HepG2 (cell line): ENCODE measurements at regions not wholly inside any gene's neighbourhood (a gene's known extent, or its start where the extent isn't known, plus 50 kb on each side); places are given as distances from the start of the nearest gene placed in this dataset.

Experiments
- GFI1 ChIP-seq: sonication (generic); formaldehyde crosslinking; IDR thresholded peaks from 2 replicates; pipeline ENCODE4 v1.5.0; 2020; ENCODE audit warnings: missing genetic modification reagents, mild to moderate bottlenecking, borderline replicate concordance
- IRF2 ChIP-seq: IDR thresholded peaks from 2 replicates; pipeline ENCODE4 v1.6.1; 2018; ENCODE audit warnings: missing genetic modification reagents, missing compliant biosample characterization
- KMT2A ChIP-seq: sonication (generic); formaldehyde crosslinking; IDR thresholded peaks from 2 replicates; pipeline ENCODE4 v1.4.0; 2020; ENCODE audit warnings: missing genetic modification reagents
- LCORL ChIP-seq, 2 experiments: fragments of 450-650 bp in 1 of 2; sonication (generic) in 1 of 2; formaldehyde crosslinking in 1 of 2; IDR thresholded peaks; 2 replicates each; pipeline versions ENCODE4 v1.5.0 to v1.6.1; 2017 to 2020; ENCODE audit warnings: antibody characterized with exemption in 1 of 2, missing genetic modification reagents in 1 of 2
- MIER2 ChIP-seq: IDR thresholded peaks from 2 replicates; pipeline ENCODE4 v1.6.1; 2016; ENCODE audit warnings: missing biosample characterization, missing genetic modification reagents
- NR3C1 ChIP-seq: sonication (generic); formaldehyde crosslinking; IDR thresholded peaks from 2 replicates; pipeline ENCODE4 v1.4.0; 2020; ENCODE audit warnings: missing genetic modification reagents
- SKI ChIP-seq: fragments of 450-650 bp; IDR thresholded peaks from one replicate; pipeline ENCODE4 v1.6.1; 2018; ENCODE audit warnings: mild to moderate bottlenecking; ENCODE audit not compliant: partially characterized antibody
- SMAD3 ChIP-seq: sonication (generic); formaldehyde crosslinking; IDR thresholded peaks from 2 replicates; pipeline ENCODE4 v1.4.0; 2020; ENCODE audit warnings: missing genetic modification reagents
- SRSF1 ChIP-seq: fragments of 200-400 bp; formaldehyde crosslinking; optimal IDR thresholded peaks from 2 replicates; pipeline ENCODE3; 2017; ENCODE audit warnings: mild to moderate bottlenecking, low read depth, low read length, moderate library complexity
- TEAD3 ChIP-seq: optimal IDR thresholded peaks from 2 replicates; pipeline ENCODE3; 2016; ENCODE audit warnings: borderline replicate concordance
- XRCC5 ChIP-seq: fragments of 200-400 bp; formaldehyde crosslinking; optimal IDR thresholded peaks from 2 replicates; pipeline ENCODE3; 2017; ENCODE audit warnings: mild to moderate bottlenecking, low read length
- YY1 ChIP-seq: IDR thresholded peaks from 2 replicates; pipeline ENCODE4 v1.6.1; 2011; ENCODE audit warnings: low read length, low read depth, moderate library complexity, mild to moderate bottlenecking; ENCODE audit not compliant: insufficient read depth, insufficient replicate concordance
- ZNF468 ChIP-seq: sonication (generic); formaldehyde crosslinking; IDR thresholded peaks from 2 replicates; pipeline ENCODE4 v1.8.0; 2022; ENCODE audit warnings: mild to moderate bottlenecking, moderate library complexity, missing genetic modification reagents
- ZNF614 ChIP-seq: IDR thresholded peaks from 2 replicates; pipeline ENCODE4 v1.6.1; 2018; ENCODE audit warnings: missing biosample characterization, missing genetic modification reagents, inconsistent platforms, borderline replicate concordance
- ZNF703 ChIP-seq: sonication (generic); formaldehyde crosslinking; IDR thresholded peaks from 2 replicates; pipeline ENCODE4 v1.5.1; 2020; ENCODE audit warnings: missing genetic modification reagents, mild to moderate bottlenecking, moderate library complexity, borderline replicate concordance
- TF ChIP-seq, protein P1 (sequence below): sonication (generic); formaldehyde crosslinking; conservative IDR thresholded peaks from 2 replicates; pipeline ENCODE4 v1.8.0; 2022; ENCODE audit warnings: low read depth, missing genetic modification reagents
- TF ChIP-seq, protein P2 (sequence below): sonication (generic); formaldehyde crosslinking; IDR thresholded peaks from 2 replicates; pipeline ENCODE4 v1.4.0; 2020; ENCODE audit warnings: missing genetic modification reagents
- TF ChIP-seq, protein P3 (sequence below): IDR thresholded peaks from 2 replicates; pipeline ENCODE4 v1.6.1; 2016; ENCODE audit warnings: low read depth, control low read depth

DNA sequence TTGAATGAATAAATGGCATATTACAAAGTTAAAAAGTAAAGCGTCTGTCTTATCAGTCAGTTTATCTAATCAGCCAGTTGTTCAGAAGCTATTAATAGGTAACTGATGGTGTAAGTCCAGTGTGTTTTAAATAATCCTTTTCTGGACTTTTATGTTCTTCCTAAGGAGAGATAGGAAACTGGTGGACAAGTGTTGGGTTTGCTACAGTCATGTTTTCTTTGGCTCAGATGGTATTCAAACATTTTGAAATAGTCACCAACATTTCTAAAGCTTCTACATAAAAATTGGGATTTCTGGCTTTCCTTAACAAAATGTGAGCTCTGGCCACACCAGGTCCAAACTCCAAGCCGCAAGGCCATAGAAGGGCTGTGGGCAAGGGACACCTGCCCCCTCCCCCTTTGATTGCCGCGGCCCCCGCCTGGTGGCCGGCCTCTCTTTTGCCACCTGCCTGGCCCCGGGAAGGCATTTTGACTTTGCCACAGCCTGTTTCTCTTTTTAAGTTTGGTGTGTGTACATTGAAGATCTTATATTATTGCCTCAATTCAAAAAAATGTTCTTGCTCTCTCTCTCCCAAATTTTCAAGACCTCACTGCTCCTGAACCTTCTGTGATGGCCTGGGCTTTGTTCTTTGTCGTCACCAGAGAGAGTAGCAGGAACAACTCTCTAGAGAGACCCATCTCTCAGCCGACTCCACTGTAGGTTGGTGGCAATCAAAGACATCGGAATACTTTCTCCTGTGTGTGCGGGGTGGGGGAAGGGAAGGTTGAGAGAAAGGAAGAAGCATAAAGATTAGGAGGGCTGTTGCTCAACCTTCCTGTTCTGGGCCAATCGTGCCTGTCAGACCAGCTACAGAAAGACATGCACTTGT is 84.0 kb upstream of the ZNF217 start (continued):
- TF ChIP-seq, protein P1, sequence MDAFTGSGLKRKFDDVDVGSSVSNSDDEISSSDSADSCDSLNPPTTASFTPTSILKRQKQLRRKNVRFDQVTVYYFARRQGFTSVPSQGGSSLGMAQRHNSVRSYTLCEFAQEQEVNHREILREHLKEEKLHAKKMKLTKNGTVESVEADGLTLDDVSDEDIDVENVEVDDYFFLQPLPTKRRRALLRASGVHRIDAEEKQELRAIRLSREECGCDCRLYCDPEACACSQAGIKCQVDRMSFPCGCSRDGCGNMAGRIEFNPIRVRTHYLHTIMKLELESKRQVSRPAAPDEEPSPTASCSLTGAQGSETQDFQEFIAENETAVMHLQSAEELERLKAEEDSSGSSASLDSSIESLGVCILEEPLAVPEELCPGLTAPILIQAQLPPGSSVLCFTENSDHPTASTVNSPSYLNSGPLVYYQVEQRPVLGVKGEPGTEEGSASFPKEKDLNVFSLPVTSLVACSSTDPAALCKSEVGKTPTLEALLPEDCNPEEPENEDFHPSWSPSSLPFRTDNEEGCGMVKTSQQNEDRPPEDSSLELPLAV (CRISPR knock-in tag) = no peak
- TF ChIP-seq LCORL (IDR thresholded peaks at IDR 0.05) (0 out of 2 replicates have a peak, but pooled peaks have one; percentile 17), LCORL (CRISPR knock-in tag; IDR thresholded peaks at IDR 0.05) (peak; percentile 97), ZNF614 (peak; percentile 96), ZNF703 (CRISPR knock-in tag) (peak; percentile 34; the same call in 1 of the 2 replicates), KMT2A (peak; percentile 81; the same call in 1 of the 2 replicates), TEAD3 (CRISPR knock-in tag) (peak; percentile 58), ZNF468 (CRISPR knock-in tag) (no peak), SKI (no peak), SRSF1 (peak; percentile 59), YY1 (peak; percentile 75), SMAD3 (CRISPR knock-in tag) (peak; percentile 67; the same call in 1 of the 2 replicates), GFI1 (CRISPR knock-in tag) (peak; percentile 54), XRCC5 (peak; percentile 95), IRF2 (peak; percentile 84; the same call in 1 of the 2 replicates), MIER2 (CRISPR knock-in tag) (0 out of 2 replicates have a peak, but pooled peaks have one; percentile 43), NR3C1 (CRISPR knock-in tag) (no peak)
- TF ChIP-seq, protein P2, sequence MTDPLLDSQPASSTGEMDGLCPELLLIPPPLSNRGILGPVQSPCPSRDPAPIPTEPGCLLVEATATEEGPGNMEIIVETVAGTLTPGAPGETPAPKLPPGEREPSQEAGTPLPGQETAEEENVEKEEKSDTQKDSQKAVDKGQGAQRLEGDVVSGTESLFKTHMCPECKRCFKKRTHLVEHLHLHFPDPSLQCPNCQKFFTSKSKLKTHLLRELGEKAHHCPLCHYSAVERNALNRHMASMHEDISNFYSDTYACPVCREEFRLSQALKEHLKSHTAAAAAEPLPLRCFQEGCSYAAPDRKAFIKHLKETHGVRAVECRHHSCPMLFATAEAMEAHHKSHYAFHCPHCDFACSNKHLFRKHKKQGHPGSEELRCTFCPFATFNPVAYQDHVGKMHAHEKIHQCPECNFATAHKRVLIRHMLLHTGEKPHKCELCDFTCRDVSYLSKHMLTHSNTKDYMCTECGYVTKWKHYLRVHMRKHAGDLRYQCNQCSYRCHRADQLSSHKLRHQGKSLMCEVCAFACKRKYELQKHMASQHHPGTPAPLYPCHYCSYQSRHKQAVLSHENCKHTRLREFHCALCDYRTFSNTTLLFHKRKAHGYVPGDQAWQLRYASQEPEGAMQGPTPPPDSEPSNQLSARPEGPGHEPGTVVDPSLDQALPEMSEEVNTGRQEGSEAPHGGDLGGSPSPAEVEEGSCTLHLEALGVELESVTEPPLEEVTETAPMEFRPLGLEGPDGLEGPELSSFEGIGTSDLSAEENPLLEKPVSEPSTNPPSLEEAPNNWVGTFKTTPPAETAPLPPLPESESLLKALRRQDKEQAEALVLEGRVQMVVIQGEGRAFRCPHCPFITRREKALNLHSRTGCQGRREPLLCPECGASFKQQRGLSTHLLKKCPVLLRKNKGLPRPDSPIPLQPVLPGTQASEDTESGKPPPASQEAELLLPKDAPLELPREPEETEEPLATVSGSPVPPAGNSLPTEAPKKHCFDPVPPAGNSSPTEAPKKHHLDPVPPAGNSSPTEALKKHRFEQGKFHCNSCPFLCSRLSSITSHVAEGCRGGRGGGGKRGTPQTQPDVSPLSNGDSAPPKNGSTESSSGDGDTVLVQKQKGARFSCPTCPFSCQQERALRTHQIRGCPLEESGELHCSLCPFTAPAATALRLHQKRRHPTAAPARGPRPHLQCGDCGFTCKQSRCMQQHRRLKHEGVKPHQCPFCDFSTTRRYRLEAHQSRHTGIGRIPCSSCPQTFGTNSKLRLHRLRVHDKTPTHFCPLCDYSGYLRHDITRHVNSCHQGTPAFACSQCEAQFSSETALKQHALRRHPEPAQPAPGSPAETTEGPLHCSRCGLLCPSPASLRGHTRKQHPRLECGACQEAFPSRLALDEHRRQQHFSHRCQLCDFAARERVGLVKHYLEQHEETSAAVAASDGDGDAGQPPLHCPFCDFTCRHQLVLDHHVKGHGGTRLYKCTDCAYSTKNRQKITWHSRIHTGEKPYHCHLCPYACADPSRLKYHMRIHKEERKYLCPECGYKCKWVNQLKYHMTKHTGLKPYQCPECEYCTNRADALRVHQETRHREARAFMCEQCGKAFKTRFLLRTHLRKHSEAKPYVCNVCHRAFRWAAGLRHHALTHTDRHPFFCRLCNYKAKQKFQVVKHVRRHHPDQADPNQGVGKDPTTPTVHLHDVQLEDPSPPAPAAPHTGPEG (CRISPR knock-in tag) = peak; percentile 84; the same call in 1 of the 2 replicates
- TF ChIP-seq, protein P3, sequence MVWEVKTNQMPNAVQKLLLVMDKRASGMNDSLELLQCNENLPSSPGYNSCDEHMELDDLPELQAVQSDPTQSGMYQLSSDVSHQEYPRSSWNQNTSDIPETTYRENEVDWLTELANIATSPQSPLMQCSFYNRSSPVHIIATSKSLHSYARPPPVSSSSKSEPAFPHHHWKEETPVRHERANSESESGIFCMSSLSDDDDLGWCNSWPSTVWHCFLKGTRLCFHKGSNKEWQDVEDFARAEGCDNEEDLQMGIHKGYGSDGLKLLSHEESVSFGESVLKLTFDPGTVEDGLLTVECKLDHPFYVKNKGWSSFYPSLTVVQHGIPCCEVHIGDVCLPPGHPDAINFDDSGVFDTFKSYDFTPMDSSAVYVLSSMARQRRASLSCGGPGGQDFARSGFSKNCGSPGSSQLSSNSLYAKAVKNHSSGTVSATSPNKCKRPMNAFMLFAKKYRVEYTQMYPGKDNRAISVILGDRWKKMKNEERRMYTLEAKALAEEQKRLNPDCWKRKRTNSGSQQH = peak; percentile 67
